B cell (primary cell): ENCODE measurements at regions not wholly inside any gene's neighbourhood (a gene's known extent, or its start where the extent isn't known, plus 50 kb on each side); places are given as distances from the start of the nearest gene placed in this dataset.
"Not testable (repeated sequence)": the region's sequence is repeated elsewhere in the genome, so short reads cannot be mapped to it uniquely, and the experiment has no call there.

Experiments
- ATAC-seq: fragments of 200-7000 bp; cut with Tn5 transposase; one replicate; pipeline ENCODE4 v1.10.0; 2021; ENCODE audit warnings: low read depth, mild to moderate bottlenecking, moderate number of reproducible peaks, moderate library complexity
- CTCF ChIA-PET: fragments of 350-600 bp; sonication (Branson Sonifier 250); formaldehyde crosslinking; loops from one replicate; lab custom pipeline; 2021; ENCODE audit warnings: antibody characterized with exemption, inconsistent platforms; lab: Charles Lee
- POLR2A ChIA-PET: fragments of 350-600 bp; sonication (Branson Sonifier 250); formaldehyde crosslinking; loops from one replicate; lab custom pipeline; 2021; ENCODE audit warnings: antibody characterized with exemption; lab: Charles Lee
- DNase-seq: peaks from one replicate; pipeline ENCODE4 v3.0.0; 2013
- H2AFZ ChIP-seq: 2 replicates; pipeline ENCODE4 v1.6.1; 2012; ENCODE audit warnings: mild to moderate bottlenecking, low read depth, low read length; ENCODE audit not compliant: insufficient read depth, poor library complexity, severe bottlenecking
- H3K27ac ChIP-seq, 2 donors: 1 replicate in 1 of 2; 2 replicates in 1 of 2; pipeline ENCODE4 v1.5.1; 2012 to 2013; ENCODE audit warnings: low read length in 2 of 2, mild to moderate bottlenecking in 2 of 2, moderate library complexity in 1 of 2
- H3K27me3 ChIP-seq, 4 experiments: fragments of 200-600 bp in 1 of 4; sonication (generic) in 1 of 4; replicated peaks in 1 of 4; 1 replicate in 2 of 4; 2 replicates in 2 of 4; pipeline versions ENCODE4 v1.6.1 to v1.7.0; 2013 to 2016; ENCODE audit warnings: low read length in 3 of 4, mild to moderate bottlenecking in 2 of 4, mixed read lengths in 1 of 4, moderate library complexity in 1 of 4; ENCODE audit not compliant: insufficient read depth in 4 of 4, control insufficient read depth in 3 of 4; ENCODE audit errors: control extremely low read depth in 1 of 4
- H3K36me3 ChIP-seq, 2 experiments: replicated peaks in 1 of 2; 1 replicate in 1 of 2; 2 replicates in 1 of 2; pipeline versions ENCODE4 v1.6.1 to v1.7.1; 2013; ENCODE audit warnings: low read length in 1 of 2; ENCODE audit not compliant: insufficient read depth in 2 of 2, control insufficient read depth in 1 of 2; ENCODE audit errors: control extremely low read depth in 1 of 2, extremely low read depth in 1 of 2
- H3K4me1 ChIP-seq, 2 donors: fragments of 200-600 bp in 1 of 2; sonication (generic) in 1 of 2; 1 replicate in 1 of 2; 2 replicates in 1 of 2; pipeline versions ENCODE4 v1.5.1 to v1.6.1; 2013 to 2017; ENCODE audit warnings: low read length in 2 of 2; ENCODE audit not compliant: control insufficient read depth in 2 of 2, insufficient read depth in 2 of 2
- H3K4me2 ChIP-seq: replicated peaks from 2 replicates; pipeline ENCODE3; 2012; ENCODE audit warnings: mild to moderate bottlenecking, low read depth, low read length; ENCODE audit not compliant: poor library complexity, severe bottlenecking
- H3K4me3 ChIP-seq, 5 experiments: fragments of 200-600 bp in 1 of 5; sonication (generic) in 1 of 5; 1 replicate in 3 of 5; 2 replicates in 2 of 5; pipeline versions ENCODE4 v1.5.1 to v1.7.0; 2011 to 2016; ENCODE audit warnings: low read length in 4 of 5, mild to moderate bottlenecking in 4 of 5, low read depth in 2 of 5, control low read depth in 1 of 5, moderate library complexity in 1 of 5; ENCODE audit not compliant: insufficient read depth in 1 of 5; ENCODE audit errors: control extremely low read depth in 1 of 5, extremely low read depth in 1 of 5
- H3K79me2 ChIP-seq: fragments of 200-600 bp; sonication (generic); one replicate; pipeline ENCODE4 v1.6.0; 2016; ENCODE audit warnings: low read length; ENCODE audit not compliant: control insufficient read depth, insufficient read depth
- H3K9ac ChIP-seq: fragments of 200-600 bp; sonication (generic); 2 replicates; pipeline ENCODE4 v1.6.1; 2017; ENCODE audit warnings: mild to moderate bottlenecking, low read length, moderate library complexity
- H3K9me3 ChIP-seq, 3 donors: one replicate each; pipeline versions ENCODE4 v1.6.1 to v1.7.1; 2013; ENCODE audit warnings: low read length in 2 of 3; ENCODE audit not compliant: control insufficient read depth in 2 of 3, insufficient read depth in 1 of 3; ENCODE audit errors: control extremely low read depth in 1 of 3
- H4K20me1 ChIP-seq: 2 replicates; pipeline ENCODE4 v1.6.0; 2012; ENCODE audit warnings: mild to moderate bottlenecking, low read length; ENCODE audit not compliant: insufficient read depth, control insufficient read depth, poor library complexity, severe bottlenecking
- H3K27ac Mint-ChIP-seq: one replicate; pipeline ENCODE4 v1.8.0; 2021; ENCODE audit warnings: mixed read lengths
- H3K27me3 Mint-ChIP-seq: one replicate; pipeline ENCODE4 v1.8.0; 2021; ENCODE audit warnings: mixed read lengths
- H3K4me1 Mint-ChIP-seq: one replicate; pipeline ENCODE4 v1.8.0; 2021; ENCODE audit warnings: mixed read lengths
- H3K4me3 Mint-ChIP-seq: one replicate; pipeline ENCODE4 v1.8.0; 2021; ENCODE audit warnings: mixed read lengths
- H3K9me3 Mint-ChIP-seq: one replicate; pipeline ENCODE4 v1.8.0; 2022; ENCODE audit warnings: mixed read lengths; ENCODE audit not compliant: insufficient read depth
- CTCF ChIP-seq: fragments of 200-600 bp; IDR thresholded peaks from one replicate; pipeline ENCODE4 v1.8.0; 2022; ENCODE audit warnings: antibody characterized with exemption, mild to moderate bottlenecking
- EZH2 ChIP-seq: IDR thresholded peaks from 2 replicates; pipeline ENCODE4 v1.6.1; 2012; ENCODE audit warnings: borderline replicate concordance, low read depth, mild to moderate bottlenecking, moderate library complexity, low read length; ENCODE audit not compliant: insufficient read depth, poor library complexity, severe bottlenecking
- WGBS: methylation state at CpG from one replicate; pipeline ENCODE4 v1.1.5; 2013; ENCODE audit warnings: missing lambda C conversion rate; ENCODE audit not compliant: insufficient coverage; 5-methylcytosine and 5-hydroxymethylcytosine counted together
- intact Hi-C: fragments of 100-400 bp; cut with micrococcal nuclease; formaldehyde crosslinking; loops from one replicate; pipeline ENCODE4 v1.10.0; 2022

DNA sequence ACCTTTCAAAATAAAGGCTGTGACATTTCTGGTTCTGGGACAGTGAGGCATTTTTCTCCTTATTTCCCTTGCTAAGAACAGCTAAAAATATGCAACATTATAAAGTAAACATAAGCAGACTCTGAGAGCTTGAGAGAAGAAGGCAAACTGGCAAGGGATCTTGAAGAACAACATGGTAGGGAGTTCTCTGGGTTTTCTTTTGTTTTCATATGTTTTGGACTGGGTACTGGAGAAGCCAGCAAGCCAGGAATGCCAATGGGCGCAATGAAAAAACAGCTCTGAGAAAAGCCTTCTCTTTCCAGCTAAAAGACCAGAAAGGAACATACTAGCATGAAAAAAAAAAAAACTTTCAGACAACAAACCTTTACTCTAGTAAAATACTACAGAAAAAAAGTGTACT lies 351.4 kb upstream of the HS6ST1 start:
- DNase-seq, result no peak
- no peak overlapping the region for H3K4me3 Mint-ChIP-seq
- Histone ChIP-seq H3K79me2 (no peaks in the 10 kb centered on the region), H3K9ac (no peak overlapping the region), H3K4me2 (no peak overlapping the region), H2AFZ (no peak overlapping the region), H3K9me3 (peaks cover 0 to 3% (median 0%) of the 10 kb centered on the region in 3 donors), H3K36me3 (no peaks in the 10 kb centered on the region), H3K27ac (no peak overlapping the region), H3K4me1 (no peaks in the 10 kb centered on the region), H3K4me3 (no peak overlapping the region), H3K27me3 (peaks cover 0 to 8% (median under 1%) of the 10 kb centered on the region in 4 experiments), H4K20me1 (no peaks in the 10 kb centered on the region)
- no peak overlapping the region for H3K27ac Mint-ChIP-seq
- ATAC-seq, result no peak
- ChIA-PET POLR2A (no interaction called here), CTCF (no interaction called here)
- TF ChIP-seq EZH2, result no peak
- TF ChIP-seq CTCF, result no peak
- no peaks in the 10 kb centered on the region for H3K4me1 Mint-ChIP-seq
- H3K27me3 Mint-ChIP-seq, result peaks cover 16% of the 10 kb centered on the region
- no CpG with 5 or more reads among the region's 1 CpG for WGBS
- no peaks in the 10 kb centered on the region for H3K9me3 Mint-ChIP-seq
- intact Hi-C loops, result no loop called here

DNA sequence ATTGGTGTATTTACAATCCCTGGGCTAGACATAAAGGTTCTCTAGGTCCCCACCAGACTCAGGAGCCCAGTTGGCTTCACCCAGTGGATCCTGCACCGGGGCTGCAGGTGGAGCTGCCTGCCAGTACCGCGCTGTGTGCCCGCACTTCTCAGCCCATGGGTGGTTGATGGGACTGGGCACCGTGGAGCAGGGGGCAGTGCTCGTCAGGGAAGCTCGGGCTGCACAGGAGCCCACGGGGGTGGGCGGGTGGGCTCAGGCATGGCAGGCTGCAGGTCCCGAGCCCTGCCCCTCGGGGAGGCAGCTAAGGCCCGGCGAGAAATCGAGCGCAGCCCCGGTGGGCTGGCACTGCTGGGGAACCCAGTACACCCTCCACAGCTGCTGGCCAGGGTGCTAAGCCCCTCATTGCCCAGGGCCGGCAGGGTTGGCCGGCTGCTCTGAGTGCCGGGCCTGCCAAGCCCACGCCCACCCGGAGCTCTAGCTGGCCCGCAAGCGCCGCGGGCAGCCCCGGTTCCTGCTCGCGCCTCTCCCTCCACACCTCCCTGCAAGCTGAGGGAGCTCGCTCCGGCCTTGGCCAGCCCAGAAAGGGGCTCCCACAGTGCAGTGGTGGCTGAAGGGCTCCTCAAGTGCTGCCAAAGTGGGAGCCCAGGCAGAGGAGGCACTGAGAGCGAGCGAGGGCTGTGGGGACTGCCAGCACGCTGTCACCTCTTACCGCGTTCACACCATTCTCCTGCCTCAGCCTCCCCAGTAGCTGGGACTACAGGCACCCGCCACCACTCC lies 353.5 kb upstream of the HS6ST1 start:
- H3K4me3 ChIP-seq, H3K36me3 ChIP-seq, H3K27ac Mint-ChIP-seq, H3K4me1 Mint-ChIP-seq, ATAC-seq, H3K79me2 ChIP-seq, H3K27ac ChIP-seq, POLR2A ChIA-PET, H3K27me3 ChIP-seq, H3K4me1 ChIP-seq, H3K4me3 Mint-ChIP-seq, H3K27me3 Mint-ChIP-seq, H3K9ac ChIP-seq, H3K9me3 Mint-ChIP-seq, H3K4me2 ChIP-seq, H3K9me3 ChIP-seq, H4K20me1 ChIP-seq, H2AFZ ChIP-seq, intact Hi-C loops, CTCF ChIA-PET, DNase-seq: not testable (repeated sequence)
- 96% methylated on average over 30 of the region's 36 CpGs for WGBS

- H3K9me3 Mint-ChIP-seq, H3K9me3 ChIP-seq, H3K27me3 Mint-ChIP-seq, POLR2A ChIA-PET, H3K4me3 Mint-ChIP-seq, H3K4me1 Mint-ChIP-seq, H3K4me2 ChIP-seq, H2AFZ ChIP-seq, H3K27ac ChIP-seq, H3K79me2 ChIP-seq, intact Hi-C loops, H3K4me3 ChIP-seq, ATAC-seq, CTCF ChIA-PET, H3K36me3 ChIP-seq, H4K20me1 ChIP-seq, DNase-seq, H3K9ac ChIP-seq, H3K27ac Mint-ChIP-seq, H3K4me1 ChIP-seq, H3K27me3 ChIP-seq: not testable (repeated sequence)
- WGBS, result 98% methylated on average over 5 of the region's 12 CpGs
Observed at GRCh38 chr2:128679680-128680079, 361.0 kb upstream of the HS6ST1 start.
